Lower lobe of right lung (tissue), 2 donors: ENCODE measurements at regions not wholly inside any gene's neighbourhood (a gene's known extent, or its start where the extent isn't known, plus 50 kb on each side); places are given as distances from the start of the nearest gene placed in this dataset.

Source experiments
- ATAC-seq, 2 donors: fragments of 200-7000 bp; cut with Tn5 transposase; one replicate each; pipeline ENCODE4 v1.9.1; 2020 to 2022; ENCODE audit warnings: mild to moderate bottlenecking in 2 of 2, moderate library complexity in 2 of 2
- DNase-seq: peaks from one replicate; pipeline ENCODE4 v3.0.0-alpha.2; 2020
- H3K27ac ChIP-seq: fragments of 200-600 bp; one replicate; pipeline ENCODE4 v1.8.0; 2022
- H3K27me3 ChIP-seq: fragments of 200-600 bp; one replicate; pipeline ENCODE4 v1.8.0; 2022; ENCODE audit warnings: low read depth
- H3K36me3 ChIP-seq: fragments of 200-600 bp; one replicate; pipeline ENCODE4 v1.8.0; 2022; ENCODE audit warnings: mild to moderate bottlenecking
- H3K4me1 ChIP-seq: fragments of 200-600 bp; one replicate; pipeline ENCODE4 v1.8.0; 2022
- H3K4me3 ChIP-seq: fragments of 200-600 bp; one replicate; pipeline ENCODE4 v1.8.0; 2022; ENCODE audit warnings: mild to moderate bottlenecking
- H3K9me3 ChIP-seq: fragments of 200-600 bp; one replicate; pipeline ENCODE4 v1.8.0; 2022
- intact Hi-C: fragments of 100-400 bp; cut with DNase I; formaldehyde crosslinking; loops from one replicate; pipeline ENCODE4 v1.11.0; 2022
- TF ChIP-seq, protein P1 (sequence below): fragments of 200-600 bp; IDR thresholded peaks from one replicate; pipeline ENCODE4 v1.8.0; 2022; ENCODE audit warnings: antibody characterized with exemption, mild to moderate bottlenecking
- donor health status: DM: no; HTN: yes; CAD: no; lungs with severe emphysema.

- intact Hi-C loops = no loop called here
- Histone ChIP-seq H3K27ac (no peak overlapping the region), H3K36me3 (no peaks in the 10 kb centered on the region), H3K4me1 (no peaks in the 10 kb centered on the region), H3K4me3 (no peak overlapping the region), H3K27me3 (no peaks in the 10 kb centered on the region), H3K9me3 (no peaks in the 10 kb centered on the region)
- ATAC-seq (no peak), DNase-seq (no peak)
- TF ChIP-seq, protein P1, sequence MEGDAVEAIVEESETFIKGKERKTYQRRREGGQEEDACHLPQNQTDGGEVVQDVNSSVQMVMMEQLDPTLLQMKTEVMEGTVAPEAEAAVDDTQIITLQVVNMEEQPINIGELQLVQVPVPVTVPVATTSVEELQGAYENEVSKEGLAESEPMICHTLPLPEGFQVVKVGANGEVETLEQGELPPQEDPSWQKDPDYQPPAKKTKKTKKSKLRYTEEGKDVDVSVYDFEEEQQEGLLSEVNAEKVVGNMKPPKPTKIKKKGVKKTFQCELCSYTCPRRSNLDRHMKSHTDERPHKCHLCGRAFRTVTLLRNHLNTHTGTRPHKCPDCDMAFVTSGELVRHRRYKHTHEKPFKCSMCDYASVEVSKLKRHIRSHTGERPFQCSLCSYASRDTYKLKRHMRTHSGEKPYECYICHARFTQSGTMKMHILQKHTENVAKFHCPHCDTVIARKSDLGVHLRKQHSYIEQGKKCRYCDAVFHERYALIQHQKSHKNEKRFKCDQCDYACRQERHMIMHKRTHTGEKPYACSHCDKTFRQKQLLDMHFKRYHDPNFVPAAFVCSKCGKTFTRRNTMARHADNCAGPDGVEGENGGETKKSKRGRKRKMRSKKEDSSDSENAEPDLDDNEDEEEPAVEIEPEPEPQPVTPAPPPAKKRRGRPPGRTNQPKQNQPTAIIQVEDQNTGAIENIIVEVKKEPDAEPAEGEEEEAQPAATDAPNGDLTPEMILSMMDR = no peak
Observed at GRCh38 chr7:125645770-125646169, 716.1 kb upstream of the POT1 start.

- DNase-seq (no peak), ATAC-seq (no peak)
- no peaks in the 10 kb centered on the region for H3K27me3 ChIP-seq
- intact Hi-C loops = no loop called here
- H3K36me3 ChIP-seq = no peaks in the 10 kb centered on the region
- no peaks in the 10 kb centered on the region for H3K4me1 ChIP-seq
- no peaks in the 10 kb centered on the region for H3K9me3 ChIP-seq
- TF ChIP-seq, protein P1 = no peak
- H3K27ac ChIP-seq = no peak overlapping the region
- H3K4me3 ChIP-seq = no peak overlapping the region
Observed at GRCh38 chr7:125644109-125644508, 714.5 kb upstream of the POT1 start.

DNA sequence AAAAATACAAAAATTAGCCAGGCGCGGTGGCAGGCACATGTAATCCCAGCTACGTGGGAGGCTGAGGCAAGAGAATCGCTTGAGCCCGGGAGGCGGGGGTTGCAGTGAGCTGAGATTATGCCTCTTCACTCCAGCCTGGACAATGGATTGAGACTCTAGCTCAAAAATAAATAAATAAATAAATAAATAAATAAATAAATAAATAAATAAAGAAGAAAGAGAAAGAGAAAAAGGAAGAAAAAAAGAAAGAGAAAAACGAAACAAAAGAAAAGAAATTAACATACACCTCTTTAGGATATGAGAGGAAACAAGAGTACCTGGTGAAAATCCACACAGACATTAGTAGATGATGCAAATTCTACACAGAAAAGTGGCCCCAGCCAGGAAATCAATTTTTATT is 713.7 kb upstream of the POT1 start:
- no peaks in the 10 kb centered on the region for H3K36me3 ChIP-seq
- no peak overlapping the region for H3K4me3 ChIP-seq
- H3K9me3 ChIP-seq = no peaks in the 10 kb centered on the region
- DNase-seq (no peak), ATAC-seq (no peak)
- TF ChIP-seq, protein P1 = no peak
- no peaks in the 10 kb centered on the region for H3K27me3 ChIP-seq
- intact Hi-C loops = no loop called here
- H3K27ac ChIP-seq = no peak overlapping the region
- no peaks in the 10 kb centered on the region for H3K4me1 ChIP-seq

DNA sequence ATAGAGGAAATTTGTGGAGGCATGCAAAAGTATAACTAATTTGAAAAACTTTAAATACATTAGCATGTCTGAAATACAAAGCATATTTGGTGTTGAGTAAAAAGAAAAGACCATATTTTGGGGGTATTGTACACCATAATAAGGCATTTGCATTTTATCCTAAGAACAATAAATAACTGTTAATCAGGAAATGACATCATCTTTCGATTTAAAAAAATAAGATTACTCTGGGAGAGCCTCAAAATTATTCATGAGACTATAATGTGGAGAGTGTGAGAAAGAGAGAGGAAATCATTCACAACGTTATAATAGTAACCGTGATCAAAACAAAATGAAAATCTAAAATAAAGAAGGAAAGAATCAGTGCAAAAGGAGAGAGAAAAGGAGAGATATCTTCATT is 712.3 kb upstream of the POT1 start:
- no peaks in the 10 kb centered on the region for H3K4me1 ChIP-seq
- no peaks in the 10 kb centered on the region for H3K9me3 ChIP-seq
- no peaks in the 10 kb centered on the region for H3K27me3 ChIP-seq
- H3K4me3 ChIP-seq = no peak overlapping the region
- ATAC-seq (no peak), DNase-seq (no peak)
- intact Hi-C loops = no loop called here
- TF ChIP-seq, protein P1 = no peak
- H3K27ac ChIP-seq = no peak overlapping the region
- H3K36me3 ChIP-seq = no peaks in the 10 kb centered on the region

- Histone ChIP-seq H3K9me3 (no peaks in the 10 kb centered on the region), H3K4me1 (no peaks in the 10 kb centered on the region), H3K36me3 (no peaks in the 10 kb centered on the region), H3K4me3 (no peak overlapping the region), H3K27me3 (no peaks in the 10 kb centered on the region), H3K27ac (no peak overlapping the region)
- intact Hi-C loops = no loop called here
- DNase-seq (no peak), ATAC-seq (no peak)
- TF ChIP-seq, protein P1 = no peak
Observed at GRCh38 chr7:125636320-125636962, 706.8 kb upstream of the POT1 start.
